HG03095 (cell line): ENCODE measurements at regions not wholly inside any gene's neighbourhood (a gene's known extent, or its start where the extent isn't known, plus 50 kb on each side); places are given as distances from the start of the nearest gene placed in this dataset.

Source experiments
- ATAC-seq: cut with Tn5 transposase; IDR thresholded peaks from one replicate; pipeline ENCODE4 v1.9.1; 2021; ENCODE audit warnings: moderate library complexity; ENCODE audit not compliant: unreplicated experiment

GRCh38 chr11:112354364-112354763 lies 93.7 kb upstream of the PLET1 start:
- no peak for ATAC-seq

- no peak for ATAC-seq
Measured at GRCh38 chr11:112355726-112356125, 95.1 kb upstream of the PLET1 start.

GRCh38 chr11:112357488-112357887 lies 96.8 kb upstream of the PLET1 start:
- no peak for ATAC-seq

- ATAC-seq, result no peak
Measured at GRCh38 chr11:112361396-112361795, 100.7 kb upstream of the PLET1 start.

GRCh38 chr11:112363527-112363926 lies 102.9 kb upstream of the PLET1 start:
- no peak for ATAC-seq

- ATAC-seq, result no peak
Measured at GRCh38 chr11:112364962-112365481, 104.4 kb upstream of the PLET1 start.

GRCh38 chr11:112366012-112366411 lies 105.4 kb upstream of the PLET1 start:
- ATAC-seq, result no peak

GRCh38 chr11:112366777-112367176 lies 106.1 kb upstream of the PLET1 start:
- no peak for ATAC-seq

- no peak for ATAC-seq
Measured at GRCh38 chr11:112367461-112367860, 106.8 kb upstream of the PLET1 start.

- no peak for ATAC-seq
Measured at GRCh38 chr11:112367895-112368294, 107.2 kb upstream of the PLET1 start.

GRCh38 chr11:112368381-112368780 lies 107.7 kb upstream of the PLET1 start:
- no peak for ATAC-seq

GRCh38 chr11:112369374-112369773 lies 108.7 kb upstream of the PLET1 start:
- no peak for ATAC-seq

GRCh38 chr11:112369916-112370315 lies 109.3 kb upstream of the PLET1 start:
- ATAC-seq, result no peak

GRCh38 chr11:112374486-112375140 lies 114.0 kb upstream of the PLET1 start:
- no peak for ATAC-seq

GRCh38 chr11:112377946-112378345 lies 117.3 kb upstream of the PLET1 start:
- no peak for ATAC-seq

- ATAC-seq, result no peak
Measured at GRCh38 chr11:112380464-112380863, 119.8 kb upstream of the PLET1 start.

- no peak for ATAC-seq
Measured at GRCh38 chr11:112381578-112381977, 120.9 kb upstream of the PLET1 start.

GRCh38 chr11:112382561-112382960 lies 121.9 kb upstream of the PLET1 start:
- ATAC-seq, result no peak

- no peak for ATAC-seq
Measured at GRCh38 chr11:112388496-112388895, 127.8 kb upstream of the PLET1 start.

GRCh38 chr11:112391086-112391485 lies 130.4 kb upstream of the PLET1 start:
- no peak for ATAC-seq

- no peak for ATAC-seq
Measured at GRCh38 chr11:112392904-112393303, 132.2 kb upstream of the PLET1 start.

GRCh38 chr11:112394304-112394703 lies 133.6 kb upstream of the PLET1 start:
- ATAC-seq, result no peak

- no peak for ATAC-seq
Measured at GRCh38 chr11:112396076-112396475, 135.4 kb upstream of the PLET1 start.
